ENCODE measurements at regions not wholly inside any gene's neighbourhood (a gene's known extent, or its start where the extent isn't known, plus 50 kb on each side); places are given as distances from the start of the nearest gene placed in this dataset.

DNA sequence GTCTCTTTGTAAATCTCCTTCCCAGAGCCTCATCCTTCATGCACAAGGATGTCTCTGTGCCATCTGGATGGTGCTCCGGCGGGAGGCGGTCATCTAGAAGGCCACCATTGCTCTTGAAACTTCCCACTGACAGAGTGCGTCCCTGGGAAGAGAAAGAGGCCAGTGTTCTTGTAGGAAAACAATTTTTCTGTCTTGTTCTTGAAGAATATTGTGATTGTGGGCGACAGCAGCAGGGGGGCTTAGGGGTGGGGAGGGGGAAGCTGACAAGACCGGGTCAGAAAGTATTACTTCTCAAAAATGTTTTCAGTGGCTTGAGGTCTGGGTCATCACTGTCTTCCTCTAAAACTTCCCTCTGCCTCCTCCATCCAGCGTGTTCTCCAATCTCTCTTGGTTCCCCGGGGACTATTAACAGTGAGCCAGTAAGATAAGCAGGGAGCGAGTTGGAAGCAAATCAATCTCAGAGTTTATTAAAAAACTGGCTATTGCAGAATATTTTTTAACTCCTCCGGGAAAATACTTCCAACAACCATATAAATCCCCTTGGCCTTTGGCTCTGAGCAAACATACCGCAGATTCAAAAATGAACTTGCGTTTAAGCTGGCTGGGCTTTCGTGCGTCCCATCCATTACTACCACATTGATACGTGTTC lies 597.8 kb upstream of the MGMT start:
- TF ChIP-seq EZH2 (IDR thresholded peaks at IDR 0.05; ENCODE audit: low read length, unreplicated experiment), result no peak
- TF ChIP-seq, protein P1, sequence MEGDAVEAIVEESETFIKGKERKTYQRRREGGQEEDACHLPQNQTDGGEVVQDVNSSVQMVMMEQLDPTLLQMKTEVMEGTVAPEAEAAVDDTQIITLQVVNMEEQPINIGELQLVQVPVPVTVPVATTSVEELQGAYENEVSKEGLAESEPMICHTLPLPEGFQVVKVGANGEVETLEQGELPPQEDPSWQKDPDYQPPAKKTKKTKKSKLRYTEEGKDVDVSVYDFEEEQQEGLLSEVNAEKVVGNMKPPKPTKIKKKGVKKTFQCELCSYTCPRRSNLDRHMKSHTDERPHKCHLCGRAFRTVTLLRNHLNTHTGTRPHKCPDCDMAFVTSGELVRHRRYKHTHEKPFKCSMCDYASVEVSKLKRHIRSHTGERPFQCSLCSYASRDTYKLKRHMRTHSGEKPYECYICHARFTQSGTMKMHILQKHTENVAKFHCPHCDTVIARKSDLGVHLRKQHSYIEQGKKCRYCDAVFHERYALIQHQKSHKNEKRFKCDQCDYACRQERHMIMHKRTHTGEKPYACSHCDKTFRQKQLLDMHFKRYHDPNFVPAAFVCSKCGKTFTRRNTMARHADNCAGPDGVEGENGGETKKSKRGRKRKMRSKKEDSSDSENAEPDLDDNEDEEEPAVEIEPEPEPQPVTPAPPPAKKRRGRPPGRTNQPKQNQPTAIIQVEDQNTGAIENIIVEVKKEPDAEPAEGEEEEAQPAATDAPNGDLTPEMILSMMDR (conservative IDR thresholded peaks at IDR 0.05; ENCODE audit: low read depth, low read length), result no peak
- no peak for TF ChIP-seq EZH2phosphoT487 (IDR thresholded peaks at IDR 0.05; ENCODE audit: borderline replicate concordance, low read length)
- H3K27ac ChIP-seq (ENCODE audit: low read length), result no peak overlapping the region
- DNase-seq (no peak), ATAC-seq (no peak)
- no peaks in the 10 kb centered on the region for H3K27me3 ChIP-seq (ENCODE audit: low read length)
- H3K4me3 ChIP-seq (ENCODE audit: low read length), result no peak overlapping the region
- H3K4me2 ChIP-seq (ENCODE audit: low read length), result no peak overlapping the region
- intact Hi-C loops (cut with micrococcal nuclease), result no loop called here
- H3K9me2 ChIP-seq (replicated peaks; ENCODE audit: low read length), result no peaks in the 10 kb centered on the region
- H3F3A ChIP-seq (ENCODE audit: low read length, unreplicated experiment), result no peaks in the 10 kb centered on the region
- ChIA-PET CTCF (no interaction called here), POLR2A (ENCODE audit: unreplicated experiment) (no interaction called here)
- no peak overlapping the region for H3K9ac ChIP-seq (ENCODE audit: low read length)
- H4K20me1 ChIP-seq (ENCODE audit: low read length), result no peaks in the 10 kb centered on the region
- no peaks in the 10 kb centered on the region for H3K36me3 ChIP-seq (ENCODE audit: low read depth, low read length)
- no peaks in the 10 kb centered on the region for H3K4me1 ChIP-seq (ENCODE audit: insufficient read depth, low read length)
- H3K79me2 ChIP-seq (ENCODE audit: low read length), result no peaks in the 10 kb centered on the region
- H2AFZ ChIP-seq (ENCODE audit: low read length), result no peak overlapping the region
- no TSS peak for BruUV-seq (replicated peaks)
- H3K9me3 ChIP-seq (ENCODE audit: low read length), result no peaks in the 10 kb centered on the region

DNA sequence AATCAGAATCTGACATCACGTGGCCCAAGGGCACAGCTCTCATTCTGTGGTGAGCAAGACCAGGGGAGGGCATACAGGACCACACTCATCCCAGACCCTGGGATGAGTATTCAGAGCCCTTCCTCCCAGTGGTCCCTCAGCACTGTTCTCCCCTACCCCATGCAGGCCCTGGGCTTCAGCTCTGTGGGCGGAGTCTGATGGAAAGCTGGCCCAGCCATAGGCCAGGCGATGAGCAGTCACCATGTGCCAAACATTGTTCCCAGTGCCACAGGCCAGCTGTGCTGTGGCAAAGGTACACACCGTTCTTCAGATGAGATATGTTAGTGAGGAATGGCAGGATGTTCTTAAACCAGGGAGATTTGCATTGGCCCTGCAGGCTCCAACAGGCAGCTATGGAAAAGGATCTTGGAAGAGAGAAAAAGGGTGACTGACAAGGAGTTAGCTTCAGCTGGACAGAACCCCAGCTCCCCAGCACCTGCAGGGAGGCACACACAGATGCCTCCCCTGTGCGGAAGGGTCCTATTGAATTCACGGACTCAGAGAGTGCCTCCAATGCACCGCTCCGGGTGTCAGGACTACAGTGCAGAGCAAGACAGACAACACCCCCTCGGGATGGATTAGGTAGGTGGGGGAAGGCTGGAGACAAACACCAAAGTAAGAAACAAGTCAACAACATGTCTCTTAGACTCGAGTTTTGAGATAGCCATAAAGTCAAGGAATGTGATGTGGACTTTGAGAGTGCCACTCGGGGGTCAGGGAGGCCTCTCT lies 596.0 kb upstream of the MGMT start:
- Histone ChIP-seq H3K27ac (ENCODE audit: low read length) (no peak overlapping the region), H3K4me1 (ENCODE audit: insufficient read depth, low read length) (no peaks in the 10 kb centered on the region), H2AFZ (ENCODE audit: low read length) (no peak overlapping the region), H3K4me2 (ENCODE audit: low read length) (no peak overlapping the region), H3K9me3 (ENCODE audit: low read length) (no peaks in the 10 kb centered on the region), H3K36me3 (ENCODE audit: low read depth, low read length) (no peaks in the 10 kb centered on the region), H3K27me3 (ENCODE audit: low read length) (no peaks in the 10 kb centered on the region), H3K4me3 (ENCODE audit: low read length) (no peak overlapping the region), H3K79me2 (ENCODE audit: low read length) (no peaks in the 10 kb centered on the region), H3F3A (ENCODE audit: low read length, unreplicated experiment) (no peaks in the 10 kb centered on the region), H3K9ac (ENCODE audit: low read length) (no peak overlapping the region), H4K20me1 (ENCODE audit: low read length) (no peaks in the 10 kb centered on the region), H3K9me2 (replicated peaks; ENCODE audit: low read length) (no peaks in the 10 kb centered on the region)
- POLR2A ChIA-PET (ENCODE audit: unreplicated experiment), result no interaction called here
- no TSS peak for BruUV-seq (replicated peaks)
- TF ChIP-seq EZH2 (IDR thresholded peaks at IDR 0.05; ENCODE audit: low read length, unreplicated experiment), result no peak
- TF ChIP-seq, protein P1 (conservative IDR thresholded peaks at IDR 0.05; ENCODE audit: low read depth, low read length), result no peak
- TF ChIP-seq EZH2phosphoT487 (IDR thresholded peaks at IDR 0.05; ENCODE audit: borderline replicate concordance, low read length), result no peak
- CTCF ChIA-PET, result no interaction called here
- ATAC-seq (no peak), DNase-seq (no peak)
- intact Hi-C loops (cut with micrococcal nuclease), result no loop called here

DNA sequence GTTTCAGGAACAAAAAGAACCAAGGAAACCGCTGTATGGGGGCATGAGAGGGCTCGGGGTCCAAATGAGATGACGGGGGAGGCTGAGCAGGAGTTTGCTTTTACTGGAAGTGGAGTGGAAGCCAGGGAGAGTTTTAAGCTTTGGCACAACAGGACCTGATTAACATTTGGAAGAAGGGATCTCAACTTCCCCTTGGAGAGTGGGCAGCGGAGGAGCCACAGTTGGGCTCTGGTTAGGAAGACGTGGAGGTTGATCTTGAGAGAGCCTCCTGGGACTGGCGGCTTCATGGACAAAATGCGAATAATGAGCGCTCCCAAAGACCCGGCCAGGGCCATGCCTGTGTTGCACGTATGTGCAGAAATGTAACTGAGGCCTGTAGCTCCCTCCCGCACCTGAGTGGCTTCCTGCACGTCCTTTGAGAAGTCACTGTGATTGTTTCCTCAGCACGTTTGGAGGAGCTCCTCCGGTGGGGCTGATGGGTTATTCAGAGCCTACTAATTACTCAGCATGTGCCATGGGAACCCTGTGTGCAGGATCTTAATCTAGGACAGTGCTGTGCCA lies 595.3 kb upstream of the MGMT start:
- ATAC-seq, result no peak

More for the DNA sequence above, 595.3 kb upstream of the MGMT start:
- no peak overlapping the region for H2AFZ ChIP-seq (ENCODE audit: low read length)
- H3K9ac ChIP-seq (ENCODE audit: low read length), result no peak overlapping the region
- H3K4me1 ChIP-seq (ENCODE audit: insufficient read depth, low read length), result no peaks in the 10 kb centered on the region
- BruUV-seq (replicated peaks), result no TSS peak
- H3K9me2 ChIP-seq (replicated peaks; ENCODE audit: low read length), result no peaks in the 10 kb centered on the region
- H4K20me1 ChIP-seq (ENCODE audit: low read length), result no peaks in the 10 kb centered on the region
- no peak overlapping the region for H3K27ac ChIP-seq (ENCODE audit: low read length)
- no peaks in the 10 kb centered on the region for H3F3A ChIP-seq (ENCODE audit: low read length, unreplicated experiment)
- CTCF ChIA-PET, result no interaction called here
- no peaks in the 10 kb centered on the region for H3K36me3 ChIP-seq (ENCODE audit: low read depth, low read length)
- H3K79me2 ChIP-seq (ENCODE audit: low read length), result no peaks in the 10 kb centered on the region
- no peak overlapping the region for H3K4me3 ChIP-seq (ENCODE audit: low read length)
- DNase-seq, result no peak
- POLR2A ChIA-PET (ENCODE audit: unreplicated experiment), result no interaction called here
- no peaks in the 10 kb centered on the region for H3K9me3 ChIP-seq (ENCODE audit: low read length)
- no peak overlapping the region for H3K4me2 ChIP-seq (ENCODE audit: low read length)
- no peaks in the 10 kb centered on the region for H3K27me3 ChIP-seq (ENCODE audit: low read length)
- TF ChIP-seq, protein P1 (conservative IDR thresholded peaks at IDR 0.05; ENCODE audit: low read depth, low read length), result no peak
- no peak for TF ChIP-seq EZH2 (IDR thresholded peaks at IDR 0.05; ENCODE audit: low read length, unreplicated experiment)
- no peak for TF ChIP-seq EZH2phosphoT487 (IDR thresholded peaks at IDR 0.05; ENCODE audit: borderline replicate concordance, low read length)
- intact Hi-C loops (cut with micrococcal nuclease), result no loop called here

Data from PC-3 (cell line).